IPS-18a (cell line): ENCODE measurements at regions not wholly inside any gene's neighbourhood (a gene's known extent, or its start where the extent isn't known, plus 50 kb on each side); places are given as distances from the start of the nearest gene placed in this dataset.
"Not testable (repeated sequence)": the region's sequence is repeated elsewhere in the genome, so short reads cannot be mapped to it uniquely, and the experiment has no call there.

Source experiments
- H3K27ac ChIP-seq: one replicate; pipeline ENCODE4 v1.5.1; 2013; ENCODE audit warnings: low read length
- H3K27me3 ChIP-seq: one replicate; pipeline ENCODE4 v1.6.1; 2013; ENCODE audit warnings: mild to moderate bottlenecking, low read length; ENCODE audit not compliant: control insufficient read depth, insufficient read depth
- H3K36me3 ChIP-seq: one replicate; pipeline ENCODE4 v1.6.1; 2013; ENCODE audit warnings: low read depth, low read length; ENCODE audit not compliant: control insufficient read depth
- H3K4me1 ChIP-seq: one replicate; pipeline ENCODE4 v1.6.1; 2013; ENCODE audit warnings: low read depth, low read length; ENCODE audit not compliant: control insufficient read depth
- H3K4me3 ChIP-seq: one replicate; pipeline ENCODE4 v1.5.1; 2013; ENCODE audit warnings: low read length
- H3K9ac ChIP-seq: one replicate; pipeline ENCODE4 v1.6.1; 2013; ENCODE audit warnings: mild to moderate bottlenecking, low read length, moderate library complexity
- H3K9me3 ChIP-seq: one replicate; pipeline ENCODE4 v1.6.1; 2013; ENCODE audit warnings: low read depth, low read length; ENCODE audit not compliant: control insufficient read depth

GRCh38 chr20:55528482-55528881 lies 476.8 kb downstream of the CBLN4 start:
- Histone ChIP-seq H3K4me1 (peaks cover 16% of the 10 kb centered on the region), H3K9me3 (no peaks in the 10 kb centered on the region), H3K4me3 (no peak overlapping the region), H3K9ac (no peak overlapping the region), H3K27ac (no peak overlapping the region), H3K27me3 (no peaks in the 10 kb centered on the region), H3K36me3 (no peaks in the 10 kb centered on the region)

GRCh38 chr20:55522296-55522815 lies 483.0 kb downstream of the CBLN4 start:
- H3K4me3 ChIP-seq = no peak overlapping the region
- H3K27ac ChIP-seq = no peak overlapping the region
- no peaks in the 10 kb centered on the region for H3K27me3 ChIP-seq
- no peak overlapping the region for H3K9ac ChIP-seq
- peaks cover 3% of the 10 kb centered on the region for H3K4me1 ChIP-seq
- no peaks in the 10 kb centered on the region for H3K9me3 ChIP-seq
- H3K36me3 ChIP-seq = no peaks in the 10 kb centered on the region

GRCh38 chr20:55517584-55517983 lies 487.7 kb downstream of the CBLN4 start:
- H3K27me3 ChIP-seq, H3K27ac ChIP-seq, H3K4me1 ChIP-seq, H3K4me3 ChIP-seq, H3K36me3 ChIP-seq, H3K9me3 ChIP-seq, H3K9ac ChIP-seq: not testable (repeated sequence)

GRCh38 chr20:55515832-55516231 lies 489.5 kb downstream of the CBLN4 start:
- no peaks in the 10 kb centered on the region for H3K27me3 ChIP-seq
- H3K9me3 ChIP-seq = no peaks in the 10 kb centered on the region
- H3K4me1 ChIP-seq = peaks cover 9% of the 10 kb centered on the region
- no peak overlapping the region for H3K9ac ChIP-seq
- H3K36me3 ChIP-seq = no peaks in the 10 kb centered on the region
- no peak overlapping the region for H3K4me3 ChIP-seq
- H3K27ac ChIP-seq = no peak overlapping the region

GRCh38 chr20:55514531-55514930 lies 490.8 kb downstream of the CBLN4 start:
- Histone ChIP-seq H3K27ac (no peak overlapping the region), H3K36me3 (no peaks in the 10 kb centered on the region), H3K27me3 (no peaks in the 10 kb centered on the region), H3K9me3 (no peaks in the 10 kb centered on the region), H3K4me3 (no peak overlapping the region), H3K9ac (no peak overlapping the region), H3K4me1 (peaks cover 9% of the 10 kb centered on the region)

DNA sequence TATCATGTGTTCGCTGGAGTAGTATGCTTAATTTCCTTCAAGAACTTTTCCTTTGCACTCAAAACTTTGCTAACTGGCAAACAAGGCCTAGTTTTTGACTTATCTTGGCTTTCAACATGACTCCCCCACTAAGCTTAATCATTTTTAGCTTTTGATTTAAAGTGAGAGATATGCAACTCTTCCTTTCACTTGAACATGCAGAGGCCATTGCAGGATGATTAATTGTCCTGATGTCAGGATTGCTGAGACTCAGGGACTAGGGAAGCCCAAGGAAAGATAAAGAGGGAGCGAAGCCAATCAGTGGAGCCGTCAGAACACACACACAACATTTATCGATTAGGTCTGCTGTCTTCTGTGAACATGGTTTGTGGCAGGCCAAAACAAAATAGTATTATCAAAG lies 491.4 kb downstream of the CBLN4 start:
- no peaks in the 10 kb centered on the region for H3K27me3 ChIP-seq
- H3K27ac ChIP-seq = no peak overlapping the region
- H3K9me3 ChIP-seq = no peaks in the 10 kb centered on the region
- H3K4me3 ChIP-seq = no peak overlapping the region
- H3K4me1 ChIP-seq = peaks cover 9% of the 10 kb centered on the region
- no peaks in the 10 kb centered on the region for H3K36me3 ChIP-seq
- H3K9ac ChIP-seq = no peak overlapping the region

DNA sequence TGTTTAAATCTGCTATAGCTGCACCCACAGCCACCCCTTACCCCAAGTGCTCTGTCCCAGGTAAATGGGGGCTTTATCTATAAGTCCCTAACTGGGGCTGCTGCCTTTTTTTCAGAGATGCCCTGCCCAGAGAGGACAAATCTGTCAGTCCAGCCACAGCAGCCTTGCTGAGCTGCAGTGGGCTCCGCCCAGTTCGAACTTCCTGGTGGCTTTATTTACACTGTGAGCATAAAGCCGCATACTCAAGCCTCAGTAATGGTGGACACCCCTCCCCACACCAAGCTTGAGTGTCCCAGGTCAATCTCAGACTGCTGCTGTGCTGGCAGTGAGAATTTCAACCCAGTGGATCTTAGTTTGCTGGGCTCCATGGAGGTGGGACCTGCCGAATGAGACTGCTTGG lies 505.2 kb downstream of the CBLN4 start:
- no peak overlapping the region for H3K9ac ChIP-seq

DNA sequence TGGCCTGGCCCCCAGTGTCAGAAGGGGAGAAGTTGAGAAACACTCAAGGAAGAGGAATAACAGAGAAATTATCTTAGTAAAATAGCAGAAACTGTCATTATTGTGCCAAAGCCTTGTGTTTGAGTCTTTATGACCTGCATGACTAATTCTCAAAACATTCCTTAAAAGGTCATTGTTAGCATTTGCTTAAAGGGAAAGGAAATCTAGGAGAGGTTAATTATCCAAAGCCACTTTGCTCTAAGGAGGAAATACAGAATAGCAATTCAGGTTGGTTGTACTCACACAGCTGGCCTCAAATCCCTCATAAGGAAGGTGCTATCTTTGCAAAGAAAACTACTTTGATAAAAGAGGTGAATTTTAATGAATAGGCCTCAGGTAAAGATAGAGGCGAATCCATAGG lies 516.7 kb downstream of the CBLN4 start:
- Histone ChIP-seq H3K27me3 (no peaks in the 10 kb centered on the region), H3K4me1 (no peaks in the 10 kb centered on the region), H3K9ac (no peak overlapping the region), H3K27ac (no peak overlapping the region), H3K4me3 (no peak overlapping the region), H3K9me3 (no peaks in the 10 kb centered on the region), H3K36me3 (no peaks in the 10 kb centered on the region)

More for the DNA sequence above, 505.2 kb downstream of the CBLN4 start:
- H3K4me1 ChIP-seq = no peaks in the 10 kb centered on the region
- H3K4me3 ChIP-seq = no peak overlapping the region
- H3K27me3 ChIP-seq = no peaks in the 10 kb centered on the region
- no peaks in the 10 kb centered on the region for H3K9me3 ChIP-seq
- no peaks in the 10 kb centered on the region for H3K36me3 ChIP-seq
- H3K27ac ChIP-seq = no peak overlapping the region

DNA sequence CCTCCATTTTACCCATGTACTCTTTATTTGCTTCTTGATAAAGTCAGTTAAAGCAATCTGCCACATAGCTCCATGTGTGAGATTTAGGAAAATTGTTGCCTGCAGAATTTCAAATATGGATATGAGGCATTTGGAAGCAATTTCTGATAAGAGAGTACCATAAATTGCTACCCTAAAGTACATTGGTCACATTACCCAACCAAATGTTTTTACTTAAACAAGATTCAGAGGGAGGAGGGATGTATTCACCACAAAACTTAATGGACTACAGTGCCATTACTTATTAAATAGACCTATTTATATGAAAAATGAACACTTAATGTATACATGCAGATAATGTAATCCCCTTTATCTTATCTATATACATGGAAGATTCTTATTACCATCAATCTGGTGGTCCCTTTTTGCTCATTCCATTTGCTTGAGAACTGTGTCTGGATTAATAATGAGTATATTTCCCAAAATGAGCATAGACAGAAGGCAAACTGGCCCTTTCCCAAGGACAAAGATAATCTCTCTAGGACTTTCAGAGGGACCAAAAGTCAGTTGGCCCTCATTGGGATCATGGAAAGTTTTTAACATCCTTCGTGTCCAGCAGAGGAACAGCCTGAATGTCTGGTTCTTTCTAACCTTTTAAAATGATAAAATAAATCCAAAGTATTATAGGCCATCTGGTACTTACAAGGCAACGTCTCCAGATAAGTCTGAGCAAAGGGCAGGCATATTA lies 526.4 kb downstream of the CBLN4 start:
- H3K4me3 ChIP-seq = no peak overlapping the region
- no peak overlapping the region for H3K9ac ChIP-seq
- H3K27me3 ChIP-seq = no peaks in the 10 kb centered on the region
- peaks cover 9% of the 10 kb centered on the region for H3K4me1 ChIP-seq
- H3K9me3 ChIP-seq = no peaks in the 10 kb centered on the region
- no peaks in the 10 kb centered on the region for H3K36me3 ChIP-seq
- no peak overlapping the region for H3K27ac ChIP-seq

- Histone ChIP-seq H3K9ac (no peak overlapping the region), H3K36me3 (no peaks in the 10 kb centered on the region), H3K9me3 (no peaks in the 10 kb centered on the region), H3K4me3 (no peak overlapping the region), H3K27me3 (no peaks in the 10 kb centered on the region), H3K4me1 (peaks cover 20% of the 10 kb centered on the region), H3K27ac (no peak overlapping the region)
Measured at GRCh38 chr20:55472704-55473103, 532.6 kb downstream of the CBLN4 start.

DNA sequence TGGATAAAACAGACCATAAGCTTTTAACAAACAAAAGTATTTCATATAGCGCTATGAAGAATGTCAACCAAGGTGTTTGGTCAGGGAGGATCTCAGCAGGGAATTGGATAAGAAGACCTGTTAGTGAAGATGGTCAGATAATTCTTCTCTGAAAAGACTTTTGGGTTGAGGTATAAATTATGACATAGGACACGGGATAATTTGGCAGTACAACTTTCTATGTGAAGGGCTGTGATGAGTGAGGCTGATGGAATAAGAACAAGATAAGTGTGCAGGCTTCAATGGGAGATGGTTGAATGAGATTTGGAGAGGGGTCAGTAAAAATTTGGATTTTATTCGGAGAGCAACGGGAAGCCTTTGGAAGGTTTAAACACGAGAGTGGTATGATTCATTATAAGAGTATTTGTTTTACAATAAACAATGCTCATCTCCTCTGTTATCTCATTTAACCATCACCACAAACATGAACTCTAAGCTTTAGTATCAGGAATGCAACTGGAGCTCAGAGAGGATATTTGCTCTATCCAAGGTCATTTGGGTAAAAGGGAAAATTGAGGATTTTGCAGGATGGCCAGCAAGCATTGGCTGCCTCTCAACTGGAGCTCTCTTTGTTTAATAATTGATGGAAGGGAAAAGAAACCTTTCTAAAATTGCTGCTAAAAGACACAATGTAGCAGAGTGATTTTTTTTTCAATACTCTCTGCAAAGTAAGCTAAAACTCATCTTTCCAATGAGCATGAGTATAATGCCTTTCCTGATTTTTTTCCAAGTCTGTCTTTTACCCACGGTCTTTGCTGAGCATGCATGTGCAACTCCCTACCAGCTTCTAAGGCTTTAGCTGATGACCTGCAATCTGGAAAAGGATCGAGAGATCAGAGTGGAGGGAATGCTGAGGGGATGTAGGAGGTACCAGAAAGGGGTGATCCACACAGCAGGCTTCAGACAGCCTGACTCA lies 534.0 kb downstream of the CBLN4 start:
- H3K27me3 ChIP-seq = no peaks in the 10 kb centered on the region
- H3K4me3 ChIP-seq = no peak overlapping the region
- peaks cover 20% of the 10 kb centered on the region for H3K4me1 ChIP-seq
- H3K27ac ChIP-seq = no peak overlapping the region
- H3K9ac ChIP-seq = no peak overlapping the region
- no peaks in the 10 kb centered on the region for H3K9me3 ChIP-seq
- no peaks in the 10 kb centered on the region for H3K36me3 ChIP-seq
